HEK293 (cell line): ENCODE measurements at regions not wholly inside any gene's neighbourhood (a gene's known extent, or its start where the extent isn't known, plus 50 kb on each side); places are given as distances from the start of the nearest gene placed in this dataset.

Source experiments
- CTCF ChIA-PET: fragments of 350-600 bp; formaldehyde crosslinking; extraction: SDS; loops from one replicate; lab custom pipeline; 2021; ENCODE audit warnings: antibody characterized with exemption; lab: Yijun Ruan, JAX
- POLR2A ChIA-PET: fragments of 300-600 bp; formaldehyde crosslinking; extraction: SDS; loops from one replicate; lab custom pipeline; 2020; ENCODE audit warnings: antibody characterized with exemption, inconsistent platforms; lab: Yijun Ruan, JAX
- H3K27ac ChIP-seq: fragments of 200-500 bp; sonication (Bioruptor generic); 2 replicates; pipeline ENCODE4 v1.5.1; 2014; ENCODE audit warnings: low read depth, low read length, control low read depth, inconsistent platforms; ENCODE audit errors: extremely low read depth
- H3K36me3 ChIP-seq, 2 experiments: fragments of 200-500 bp in 1 of 2; sonication (Bioruptor generic) in 1 of 2; 1 replicate in 1 of 2; 2 replicates in 1 of 2; pipeline ENCODE4 v1.5.1; 2014 to 2017; ENCODE audit warnings: inconsistent platforms in 2 of 2, low read length in 2 of 2; ENCODE audit not compliant: control insufficient read depth in 2 of 2, insufficient read depth in 1 of 2
- H3K4me1 ChIP-seq: fragments of 200-500 bp; sonication (Bioruptor generic); 2 replicates; pipeline ENCODE4 v1.5.1; 2014; ENCODE audit warnings: mild to moderate bottlenecking, low read length, inconsistent platforms; ENCODE audit not compliant: control insufficient read depth, insufficient read depth
- H3K4me3 ChIP-seq: 2 replicates; pipeline ENCODE4 v1.5.1; 2011; ENCODE audit warnings: low read depth, mild to moderate bottlenecking, control low read depth, low read length, moderate library complexity
- H3K9me3 ChIP-seq: fragments of 200-500 bp; sonication (Bioruptor generic); 2 replicates; pipeline ENCODE4 v1.5.1; 2014; ENCODE audit warnings: low read depth, low read length, inconsistent platforms; ENCODE audit not compliant: control insufficient read depth, insufficient read depth
- BCL11A ChIP-seq: fragments of 450-650 bp; formaldehyde crosslinking; IDR thresholded peaks from 2 replicates; pipeline ENCODE4 v1.5.1; 2016; ENCODE audit warnings: low read depth, missing biosample characterization, missing genetic modification characterization
- CTCF ChIP-seq: fragments of 450-650 bp; formaldehyde crosslinking; IDR thresholded peaks from 2 replicates; pipeline ENCODE4 v1.5.1; 2016; ENCODE audit warnings: missing biosample characterization, missing genetic modification characterization
- KLF16 ChIP-seq: fragments of 450-650 bp; formaldehyde crosslinking; IDR thresholded peaks from 2 replicates; pipeline ENCODE4 v1.5.1; 2017; ENCODE audit warnings: missing biosample characterization, missing genetic modification characterization
- OSR2 ChIP-seq: fragments of 450-650 bp; formaldehyde crosslinking; IDR thresholded peaks from 2 replicates; pipeline ENCODE4 v1.5.1; 2016; ENCODE audit warnings: missing biosample characterization, missing genetic modification characterization
- PRDM2 ChIP-seq: fragments of 450-650 bp; formaldehyde crosslinking; IDR thresholded peaks from 2 replicates; pipeline ENCODE4 v1.5.1; 2016; ENCODE audit warnings: missing biosample characterization, missing genetic modification characterization, borderline replicate concordance
- SCRT2 ChIP-seq: fragments of 450-650 bp; formaldehyde crosslinking; IDR thresholded peaks from 2 replicates; pipeline ENCODE4 v1.5.1; 2016; ENCODE audit warnings: missing biosample characterization, missing genetic modification characterization
- ZBTB17 ChIP-seq: fragments of 450-650 bp; formaldehyde crosslinking; IDR thresholded peaks from 2 replicates; pipeline ENCODE4 v1.5.1; 2016; ENCODE audit warnings: missing biosample characterization, missing genetic modification characterization
- ZBTB21 ChIP-seq: fragments of 450-650 bp; formaldehyde crosslinking; IDR thresholded peaks from 2 replicates; pipeline ENCODE4 v1.5.1; 2017; ENCODE audit warnings: missing biosample characterization, missing genetic modification characterization
- ZBTB48 ChIP-seq: fragments of 450-650 bp; formaldehyde crosslinking; IDR thresholded peaks from 2 replicates; pipeline ENCODE4 v1.5.1; 2016; ENCODE audit warnings: missing biosample characterization, missing genetic modification characterization
- ZNF175 ChIP-seq: fragments of 450-650 bp; formaldehyde crosslinking; IDR thresholded peaks from 2 replicates; pipeline ENCODE4 v1.5.1; 2016; ENCODE audit warnings: missing biosample characterization, missing genetic modification characterization
- ZNF239 ChIP-seq: fragments of 450-650 bp; formaldehyde crosslinking; IDR thresholded peaks from 2 replicates; pipeline ENCODE4 v1.5.1; 2016; ENCODE audit warnings: missing biosample characterization, missing genetic modification characterization
- ZNF274 ChIP-seq, 2 experiments: fragments of 200-500 bp in 1 of 2; fragments of 450-650 bp in 1 of 2; sonication (Bioruptor generic) in 1 of 2; formaldehyde crosslinking in 1 of 2; IDR thresholded peaks; 2 replicates each; pipeline versions ENCODE4 v1.5.1 to v1.6.1; 2014 to 2016; ENCODE audit warnings: borderline replicate concordance in 1 of 2, inconsistent platforms in 1 of 2, low read length in 1 of 2, missing biosample characterization in 1 of 2, missing genetic modification characterization in 1 of 2
- ZNF280D ChIP-seq: fragments of 450-650 bp; formaldehyde crosslinking; IDR thresholded peaks from 2 replicates; pipeline ENCODE4 v1.5.1; 2016; ENCODE audit warnings: missing biosample characterization, missing genetic modification characterization
- ZNF404 ChIP-seq: fragments of 450-650 bp; formaldehyde crosslinking; IDR thresholded peaks from 2 replicates; pipeline ENCODE4 v1.5.1; 2017; ENCODE audit warnings: missing biosample characterization, missing genetic modification characterization
- ZNF473 ChIP-seq: fragments of 450-650 bp; formaldehyde crosslinking; IDR thresholded peaks from 2 replicates; pipeline ENCODE4 v1.5.1; 2017; ENCODE audit warnings: missing biosample characterization, missing genetic modification characterization
- ZNF654 ChIP-seq: fragments of 450-650 bp; formaldehyde crosslinking; IDR thresholded peaks from 2 replicates; pipeline ENCODE4 v1.5.1; 2016; ENCODE audit warnings: low read depth, missing biosample characterization, missing genetic modification characterization
- ZSCAN23 ChIP-seq: fragments of 450-650 bp; formaldehyde crosslinking; IDR thresholded peaks from 2 replicates; pipeline ENCODE4 v1.5.1; 2016; ENCODE audit warnings: missing biosample characterization, missing genetic modification characterization
- ZSCAN30 ChIP-seq: fragments of 450-650 bp; IDR thresholded peaks from 2 replicates; pipeline ENCODE4 v1.5.1; 2018; ENCODE audit warnings: missing biosample characterization, mild to moderate bottlenecking, missing genetic modification characterization, moderate library complexity
- ZXDB ChIP-seq: fragments of 450-650 bp; formaldehyde crosslinking; IDR thresholded peaks from 2 replicates; pipeline ENCODE4 v1.5.1; 2016; ENCODE audit warnings: missing biosample characterization, missing genetic modification characterization

- no peak for TF ChIP-seq ZBTB48 (tag by site-specific recombination)
Observed at GRCh38 chr4:138686106-138686835, 329.3 kb upstream of the NOCT start (continued).

- ChIA-PET CTCF (no interaction called here), POLR2A (no interaction called here)
- Histone ChIP-seq H3K36me3 (no peaks in the 10 kb centered on the region), H3K9me3 (no peaks in the 10 kb centered on the region), H3K4me3 (no peak overlapping the region), H3K27ac (no peak overlapping the region), H3K4me1 (no peaks in the 10 kb centered on the region)
- no peak for TF ChIP-seq ZNF175 (tag by site-specific recombination)
- no peak for TF ChIP-seq ZBTB21 (tag by site-specific recombination)
- no peak for TF ChIP-seq ZNF473 (tag by site-specific recombination)
- no peak for TF ChIP-seq ZNF239 (tag by site-specific recombination)
- no peak for TF ChIP-seq ZBTB17 (tag by site-specific recombination)
- TF ChIP-seq OSR2 (tag by site-specific recombination), result no peak
- no peak for TF ChIP-seq ZNF274 (IDR thresholded peaks at IDR 0.05; ENCODE audit: low read length)
- no peak for TF ChIP-seq ZNF274 (tag by site-specific recombination; IDR thresholded peaks at IDR 0.05; ENCODE audit: borderline replicate concordance)
Observed at GRCh38 chr4:138685316-138685715, 330.3 kb upstream of the NOCT start.

GRCh38 chr4:138680989-138681604, 334.5 kb upstream of the NOCT start:
- H3K4me3 ChIP-seq, result no peak overlapping the region
- H3K27ac ChIP-seq, result no peak overlapping the region
- CTCF ChIA-PET, result interaction anchor here (0.6 to 2.5 kb wide), 25 partner anchors 10 to 1166 kb away, joined by 3 to 22 read pairs (median 3); no protein-coding TSS in a partner anchor
- H3K4me1 ChIP-seq, result no peaks in the 10 kb centered on the region
- H3K36me3 ChIP-seq, result no peaks in the 10 kb centered on the region
- H3K9me3 ChIP-seq, result no peaks in the 10 kb centered on the region
- POLR2A ChIA-PET, result no interaction called here
- TF ChIP-seq ZXDB (tag by site-specific recombination) (no peak), SCRT2 (tag by site-specific recombination) (peak; percentile 46; the same call in 1 of the 2 replicates), BCL11A (tag by site-specific recombination) (no peak), ZSCAN30 (no peak), KLF16 (tag by site-specific recombination) (no peak), ZNF280D (tag by site-specific recombination) (no peak), ZNF654 (peak; percentile 79), ZSCAN23 (tag by site-specific recombination) (no peak), ZNF404 (tag by site-specific recombination) (no peak), PRDM2 (tag by site-specific recombination) (no peak), ZBTB17 (tag by site-specific recombination) (peak; percentile 75), CTCF (peak; percentile 49; the same call in 1 of the 2 replicates)
